GM18502 (cell line): ENCODE measurements at regions not wholly inside any gene's neighbourhood (a gene's known extent, or its start where the extent isn't known, plus 50 kb on each side); places are given as distances from the start of the nearest gene placed in this dataset.
"Not testable (repeated sequence)": the region's sequence is repeated elsewhere in the genome, so short reads cannot be mapped to it uniquely, and the experiment has no call there.

Source experiments
- ATAC-seq: cut with Tn5 transposase; IDR thresholded peaks from one replicate; pipeline ENCODE4 v1.9.1; 2021; ENCODE audit warnings: mild to moderate bottlenecking; ENCODE audit not compliant: unreplicated experiment, poor library complexity

GRCh38 chr22:48309115-48309705 is 1518.5 kb downstream of the BRD1 start:
- no peak for ATAC-seq

GRCh38 chr22:48307931-48308330 is 1519.7 kb downstream of the BRD1 start:
- no peak for ATAC-seq

GRCh38 chr22:48306785-48307510 is 1520.7 kb downstream of the BRD1 start:
- ATAC-seq: no peak

- ATAC-seq: no peak
These were observed 1521.4 kb downstream of the BRD1 start for GRCh38 chr22:48306284-48306683.

GRCh38 chr22:48305726-48306235 is 1521.9 kb downstream of the BRD1 start:
- no peak for ATAC-seq

GRCh38 chr22:48303369-48303725 is 1524.3 kb downstream of the BRD1 start:
- no peak for ATAC-seq

- no peak for ATAC-seq
These were observed 1524.9 kb downstream of the BRD1 start for GRCh38 chr22:48302657-48303368.

DNA sequence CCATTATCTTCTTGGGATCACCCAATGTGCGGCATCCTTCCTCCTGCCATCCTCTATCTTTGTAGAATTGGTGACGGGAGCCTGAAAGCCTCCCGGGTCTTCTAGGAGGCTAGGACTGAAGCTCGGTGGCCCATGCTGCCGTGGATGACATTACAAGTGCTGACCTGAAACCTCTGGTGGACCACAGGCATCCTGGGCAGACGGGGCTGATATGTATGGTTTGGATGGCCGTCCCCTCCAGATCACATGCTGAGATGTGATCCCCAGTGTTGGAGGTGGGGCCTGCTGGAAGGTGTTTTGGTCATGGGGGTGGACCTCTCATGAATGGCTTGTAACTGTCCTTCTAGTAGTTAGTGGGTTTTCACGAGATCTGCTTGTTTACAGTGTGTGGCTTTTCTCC is 1525.8 kb downstream of the BRD1 start:
- no peak for ATAC-seq

GRCh38 chr22:48301421-48301820 is 1526.3 kb downstream of the BRD1 start:
- ATAC-seq: no peak

GRCh38 chr22:48300877-48301276 is 1526.8 kb downstream of the BRD1 start:
- ATAC-seq: no peak

GRCh38 chr22:48299801-48300200 is 1527.9 kb downstream of the BRD1 start:
- no peak for ATAC-seq

GRCh38 chr22:48299124-48299523 is 1528.5 kb downstream of the BRD1 start:
- no peak for ATAC-seq

DNA sequence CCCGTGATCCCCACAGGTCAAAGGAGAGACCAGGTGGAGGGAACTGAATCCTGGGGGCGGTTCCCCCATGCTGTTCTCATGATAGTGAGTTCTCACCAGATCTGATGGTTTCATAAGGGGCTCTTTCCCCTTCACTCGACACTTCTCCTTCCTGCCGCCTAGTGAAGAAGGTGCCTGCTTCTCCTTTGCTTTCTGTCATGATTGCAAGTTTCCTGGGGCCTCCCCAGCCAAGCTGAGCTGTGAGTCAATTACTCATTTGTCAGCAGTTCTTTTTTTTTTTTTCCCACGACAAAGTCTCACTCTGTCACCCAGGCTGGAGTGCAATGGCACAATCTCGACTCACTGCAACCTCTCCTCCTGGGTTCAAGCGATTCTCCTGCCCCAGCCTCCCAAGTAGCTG is 1530.4 kb downstream of the BRD1 start:
- no peak for ATAC-seq

- ATAC-seq: not testable (repeated sequence)
These were observed 1527.5 kb downstream of the TBC1D22A start for GRCh38 chr22:48289954-48290353.

GRCh38 chr22:48288376-48288940 is 1526.0 kb downstream of the TBC1D22A start:
- no peak for ATAC-seq

DNA sequence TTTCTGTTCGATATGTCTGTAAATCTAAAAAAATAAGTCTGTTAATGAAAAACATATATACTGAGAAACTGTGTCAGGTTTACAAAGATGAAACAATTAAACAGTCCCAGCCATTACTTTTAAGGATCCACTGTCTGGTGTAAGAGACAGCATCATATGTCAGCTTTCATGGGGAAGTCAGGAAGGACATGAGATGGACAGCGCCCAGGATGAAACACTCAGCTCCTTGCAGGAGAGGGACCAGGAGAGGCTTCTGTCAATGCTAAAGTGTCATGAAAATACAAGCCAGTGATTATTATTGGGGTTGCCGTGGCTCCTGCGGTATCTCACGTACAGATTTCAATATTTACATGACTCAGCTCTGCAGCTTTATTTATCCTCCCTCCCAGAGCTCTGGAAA is 1524.6 kb downstream of the TBC1D22A start:
- ATAC-seq: no peak

DNA sequence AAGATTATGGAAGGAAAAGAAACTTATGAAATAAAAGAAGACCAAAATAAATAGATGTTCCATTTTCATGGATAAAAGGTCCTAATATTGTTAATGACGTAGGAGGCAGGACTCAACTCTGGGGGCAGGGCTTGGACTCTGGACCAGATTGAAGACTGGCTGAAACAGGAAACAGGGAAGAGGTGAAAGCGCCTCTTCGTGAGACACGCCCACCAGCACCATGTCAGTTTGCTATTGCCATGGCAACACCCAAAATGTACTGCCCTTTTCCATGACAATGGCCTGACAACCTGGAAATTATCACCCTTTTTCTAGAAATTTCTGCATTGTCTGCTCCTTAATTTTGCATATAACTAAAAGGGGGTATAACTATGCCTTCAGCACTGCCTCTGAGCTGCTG is 1522.2 kb downstream of the TBC1D22A start:
- ATAC-seq: no peak

- ATAC-seq: no peak
These were observed 1520.4 kb downstream of the TBC1D22A start for GRCh38 chr22:48282804-48283203.

- ATAC-seq: no peak
These were observed 1517.0 kb downstream of the TBC1D22A start for GRCh38 chr22:48279461-48279756.

DNA sequence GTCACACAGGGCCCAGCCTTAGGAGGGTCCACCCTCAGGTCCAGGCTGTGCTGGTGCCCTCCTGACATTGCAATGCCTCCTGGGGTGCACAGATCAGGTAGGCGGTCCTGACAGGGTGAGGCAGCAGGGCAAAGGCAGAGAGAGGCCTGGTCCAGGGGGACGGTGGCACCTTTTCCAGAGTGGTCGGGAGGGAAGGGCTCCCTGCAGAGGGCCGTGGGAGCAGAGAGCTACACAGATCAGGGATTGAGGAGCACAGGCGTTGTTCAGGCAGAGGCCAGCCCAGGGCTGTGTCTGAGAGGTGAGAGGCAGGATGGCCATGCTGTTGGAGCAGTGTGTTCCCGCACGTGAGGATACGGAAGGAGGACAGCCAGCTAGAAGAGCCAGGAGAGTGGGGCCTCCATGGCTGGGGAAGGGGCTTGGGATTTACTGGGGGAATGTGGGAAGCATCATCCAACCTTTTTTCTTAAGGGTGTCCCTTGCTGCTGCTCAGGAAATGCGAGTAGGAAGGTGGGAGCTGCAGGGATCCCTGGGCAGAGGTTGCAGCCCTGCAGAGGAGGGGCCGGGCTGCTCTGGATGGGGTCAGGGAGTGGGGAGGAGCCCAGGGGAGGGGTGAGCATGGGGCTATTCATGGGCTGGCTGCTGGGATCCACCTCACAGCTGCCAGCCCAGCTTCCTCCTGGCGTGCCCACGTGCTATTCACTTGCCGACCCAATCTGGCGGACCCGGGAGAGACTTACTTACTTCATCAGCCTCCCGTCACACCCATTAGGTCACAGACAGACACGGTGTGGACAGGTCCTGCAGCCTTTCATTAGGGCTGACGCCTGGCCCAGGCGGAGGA is 1516.4 kb downstream of the TBC1D22A start:
- no peak for ATAC-seq
